CD4-positive, alpha-beta T cell treated with Interleukin-6 at 100 ng/mL for 8 hours (primary cell): ENCODE measurements at regions not wholly inside any gene's neighbourhood (a gene's known extent, or its start where the extent isn't known, plus 50 kb on each side); places are given as distances from the start of the nearest gene placed in this dataset.

Experiments used
- DNase-seq: peaks from one replicate; pipeline ENCODE4 v3.0.0-alpha.2; 2020; ENCODE audit warnings: mixed read lengths, low spot score

GRCh38 chr4:10334506-10335028 lies 122.7 kb downstream of the ZNF518B start:
- no peak for DNase-seq

GRCh38 chr4:10333942-10334341 lies 123.3 kb downstream of the ZNF518B start:
- no peak for DNase-seq

GRCh38 chr4:10326075-10326474 lies 131.2 kb downstream of the ZNF518B start:
- no peak for DNase-seq

GRCh38 chr4:10321931-10322330 lies 135.3 kb downstream of the ZNF518B start:
- no peak for DNase-seq

- no peak for DNase-seq
Measured at GRCh38 chr4:10320130-10320529, 137.1 kb downstream of the ZNF518B start.

GRCh38 chr4:10317345-10317744 lies 139.9 kb downstream of the ZNF518B start:
- DNase-seq: no peak

GRCh38 chr4:10316851-10317250 lies 140.4 kb downstream of the ZNF518B start:
- DNase-seq: no peak

- DNase-seq: no peak
Measured at GRCh38 chr4:10315638-10316037, 141.6 kb downstream of the ZNF518B start.

- no peak for DNase-seq
Measured at GRCh38 chr4:10312568-10312967, 144.7 kb downstream of the ZNF518B start.

- no peak for DNase-seq
Measured at GRCh38 chr4:10311939-10312338, 145.3 kb downstream of the ZNF518B start.

- no peak for DNase-seq
Measured at GRCh38 chr4:10305816-10306215, 151.4 kb downstream of the ZNF518B start.

- DNase-seq: no peak
Measured at GRCh38 chr4:10303291-10303690, 153.9 kb downstream of the ZNF518B start.

GRCh38 chr4:10302096-10302495 lies 155.1 kb downstream of the ZNF518B start:
- no peak for DNase-seq

GRCh38 chr4:10299601-10300000 lies 157.6 kb downstream of the ZNF518B start:
- DNase-seq: no peak

GRCh38 chr4:10298681-10299080 lies 158.5 kb downstream of the ZNF518B start:
- DNase-seq: no peak

GRCh38 chr4:10296730-10297129 lies 160.5 kb downstream of the ZNF518B start:
- DNase-seq: no peak

GRCh38 chr4:10295301-10295700 lies 161.9 kb downstream of the ZNF518B start:
- DNase-seq: no peak

GRCh38 chr4:10289538-10289906 lies 167.7 kb downstream of the ZNF518B start:
- no peak for DNase-seq

GRCh38 chr4:10288830-10289537 lies 168.2 kb downstream of the ZNF518B start:
- no peak for DNase-seq

GRCh38 chr4:10285028-10285427 lies 168.4 kb upstream of the WDR1 start:
- no peak for DNase-seq

- DNase-seq: no peak
Measured at GRCh38 chr4:10283761-10284160, 167.2 kb upstream of the WDR1 start.

- no peak for DNase-seq
Measured at GRCh38 chr4:10281996-10282395, 165.4 kb upstream of the WDR1 start.

GRCh38 chr4:10279261-10279660 lies 162.7 kb upstream of the WDR1 start:
- DNase-seq: no peak

- no peak for DNase-seq
Measured at GRCh38 chr4:10278071-10278470, 161.5 kb upstream of the WDR1 start.
